ENCODE measurements at regions not wholly inside any gene's neighbourhood (a gene's known extent, or its start where the extent isn't known, plus 50 kb on each side); places are given as distances from the start of the nearest gene placed in this dataset.

- TF ChIP-seq CTCF (IDR thresholded peaks at IDR 0.05; ENCODE audit: low read depth, low read length, poor library complexity, severe bottlenecking), result no peak
- no peak for TF ChIP-seq EZH2phosphoT487 (IDR thresholded peaks at IDR 0.05; ENCODE audit: borderline replicate concordance, low read length)
- H3K27me3 ChIP-seq (ENCODE audit: control insufficient read depth, low read length), result no peaks in the 10 kb centered on the region
- no peak overlapping the region for H3K4me3 ChIP-seq (ENCODE audit: low read length)
Measured at GRCh38 chr10:28776519-28776918, 99.2 kb downstream of the BAMBI start.

DNA sequence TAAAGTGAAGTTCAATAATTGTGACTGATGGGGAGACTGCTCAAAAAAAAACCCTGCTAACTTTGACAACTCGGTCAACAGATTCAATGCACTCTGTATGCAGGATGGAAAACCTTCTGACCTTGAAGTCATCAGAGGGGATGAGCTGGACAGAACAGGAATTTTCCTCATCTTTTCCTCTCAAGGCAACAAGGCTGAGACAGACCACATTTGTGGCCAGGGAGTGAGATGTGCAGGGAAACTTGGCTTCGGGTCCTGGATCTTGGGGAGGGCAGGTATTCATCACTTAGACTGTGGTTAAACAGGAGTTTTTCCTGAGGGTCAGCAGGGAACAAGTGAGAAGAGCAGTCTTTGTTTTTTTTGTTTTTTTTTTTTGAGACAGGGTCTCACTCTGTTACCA lies 100.6 kb downstream of the BAMBI start:
- Histone ChIP-seq H3K27me3 (ENCODE audit: control insufficient read depth, low read length) (no peaks in the 10 kb centered on the region), H3K4me1 (ENCODE audit: control insufficient read depth, low read length) (no peaks in the 10 kb centered on the region), H3K36me3 (ENCODE audit: control insufficient read depth, low read length) (no peaks in the 10 kb centered on the region), H3K9me3 (ENCODE audit: control insufficient read depth, insufficient read depth, low read length) (no peaks in the 10 kb centered on the region), H3K9me2 (replicated peaks; ENCODE audit: control insufficient read depth, low read length) (no peaks in the 10 kb centered on the region), H3K27ac (ENCODE audit: low read depth, low read length) (no peak overlapping the region), H3F3A (ENCODE audit: control insufficient read depth, insufficient read depth) (no peaks in the 10 kb centered on the region), H4K20me1 (ENCODE audit: control insufficient read depth, insufficient read depth, low read depth, low read length) (no peaks in the 10 kb centered on the region), H3K79me2 (ENCODE audit: control insufficient read depth, low read length) (no peaks in the 10 kb centered on the region), H3K4me2 (ENCODE audit: low read length) (no peak overlapping the region), H3K4me3 (ENCODE audit: low read length) (no peak overlapping the region)
- TF ChIP-seq EZH2phosphoT487 (IDR thresholded peaks at IDR 0.05; ENCODE audit: borderline replicate concordance, low read length) (no peak), CTCF (IDR thresholded peaks at IDR 0.05; ENCODE audit: low read depth, low read length, poor library complexity, severe bottlenecking) (no peak)

More at GRCh38 chr10:28776519-28776918, 99.2 kb downstream of the BAMBI start:
- Histone ChIP-seq H3K4me2 (ENCODE audit: low read length) (no peak overlapping the region), H3K9me3 (ENCODE audit: control insufficient read depth, insufficient read depth, low read length) (no peaks in the 10 kb centered on the region), H3K79me2 (ENCODE audit: control insufficient read depth, low read length) (no peaks in the 10 kb centered on the region), H4K20me1 (ENCODE audit: control insufficient read depth, insufficient read depth, low read depth, low read length) (no peaks in the 10 kb centered on the region), H3K4me1 (ENCODE audit: control insufficient read depth, low read length) (no peaks in the 10 kb centered on the region), H3K36me3 (ENCODE audit: control insufficient read depth, low read length) (no peaks in the 10 kb centered on the region), H3F3A (ENCODE audit: control insufficient read depth, insufficient read depth) (no peaks in the 10 kb centered on the region), H3K9me2 (replicated peaks; ENCODE audit: control insufficient read depth, low read length) (no peaks in the 10 kb centered on the region), H3K27ac (ENCODE audit: low read depth, low read length) (no peak overlapping the region)

- H3K27me3 ChIP-seq (ENCODE audit: control insufficient read depth, low read length), result no peaks in the 10 kb centered on the region
- H3K4me3 ChIP-seq (ENCODE audit: low read length), result no peak overlapping the region
- H3K9me3 ChIP-seq (ENCODE audit: control insufficient read depth, insufficient read depth, low read length), result no peaks in the 10 kb centered on the region
- H3K27ac ChIP-seq (ENCODE audit: low read depth, low read length), result no peak overlapping the region
- no peaks in the 10 kb centered on the region for H3K79me2 ChIP-seq (ENCODE audit: control insufficient read depth, low read length)
- no peaks in the 10 kb centered on the region for H3K9me2 ChIP-seq (replicated peaks; ENCODE audit: control insufficient read depth, low read length)
- H3F3A ChIP-seq (ENCODE audit: control insufficient read depth, insufficient read depth), result no peaks in the 10 kb centered on the region
- no peaks in the 10 kb centered on the region for H4K20me1 ChIP-seq (ENCODE audit: control insufficient read depth, insufficient read depth, low read depth, low read length)
- H3K4me2 ChIP-seq (ENCODE audit: low read length), result no peak overlapping the region
- TF ChIP-seq EZH2phosphoT487 (IDR thresholded peaks at IDR 0.05; ENCODE audit: borderline replicate concordance, low read length) (no peak), CTCF (IDR thresholded peaks at IDR 0.05; ENCODE audit: low read depth, low read length, poor library complexity, severe bottlenecking) (no peak)
- no peaks in the 10 kb centered on the region for H3K4me1 ChIP-seq (ENCODE audit: control insufficient read depth, low read length)
- no peaks in the 10 kb centered on the region for H3K36me3 ChIP-seq (ENCODE audit: control insufficient read depth, low read length)
Measured at GRCh38 chr10:28778524-28778923, 101.2 kb downstream of the BAMBI start.

DNA sequence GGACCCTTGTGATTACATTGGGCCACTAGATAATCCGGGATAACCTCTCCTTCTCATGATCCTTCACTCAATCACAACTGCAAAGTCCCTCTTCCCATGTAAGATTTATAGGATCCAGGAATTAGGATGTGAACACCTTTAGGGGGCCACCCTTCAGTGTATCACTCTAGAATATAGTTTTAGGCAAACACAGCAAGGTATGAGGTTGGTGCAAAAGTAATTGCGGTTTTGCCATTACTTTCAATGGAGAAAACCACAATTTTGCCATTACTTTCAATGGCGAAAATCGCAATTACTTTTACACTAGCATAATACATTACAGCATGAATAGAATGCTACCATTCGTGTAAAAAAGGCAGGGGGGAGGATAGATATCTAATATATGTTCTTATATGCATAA lies 104.0 kb downstream of the BAMBI start:
- Histone ChIP-seq H3K4me3 (ENCODE audit: low read length) (no peak overlapping the region), H3K4me1 (ENCODE audit: control insufficient read depth, low read length) (no peaks in the 10 kb centered on the region), H4K20me1 (ENCODE audit: control insufficient read depth, insufficient read depth, low read depth, low read length) (no peaks in the 10 kb centered on the region), H3K9me2 (replicated peaks; ENCODE audit: control insufficient read depth, low read length) (no peaks in the 10 kb centered on the region), H3K4me2 (ENCODE audit: low read length) (no peak overlapping the region), H3K36me3 (ENCODE audit: control insufficient read depth, low read length) (no peaks in the 10 kb centered on the region), H3K27ac (ENCODE audit: low read depth, low read length) (no peak overlapping the region), H3K27me3 (ENCODE audit: control insufficient read depth, low read length) (no peaks in the 10 kb centered on the region), H3K9me3 (ENCODE audit: control insufficient read depth, insufficient read depth, low read length) (no peaks in the 10 kb centered on the region), H3F3A (ENCODE audit: control insufficient read depth, insufficient read depth) (no peaks in the 10 kb centered on the region), H3K79me2 (ENCODE audit: control insufficient read depth, low read length) (no peaks in the 10 kb centered on the region)
- TF ChIP-seq CTCF (IDR thresholded peaks at IDR 0.05; ENCODE audit: low read depth, low read length, poor library complexity, severe bottlenecking), result no peak
- no peak for TF ChIP-seq EZH2phosphoT487 (IDR thresholded peaks at IDR 0.05; ENCODE audit: borderline replicate concordance, low read length)

Measured in DOHH2 (cell line).